GM21515 (cell line): ENCODE measurements at regions not wholly inside any gene's neighbourhood (a gene's known extent, or its start where the extent isn't known, plus 50 kb on each side); places are given as distances from the start of the nearest gene placed in this dataset.

Experiments
- ATAC-seq: cut with Tn5 transposase; IDR thresholded peaks from one replicate; pipeline ENCODE4 v1.9.1; 2021; ENCODE audit not compliant: unreplicated experiment

GRCh38 chr7:31398815-31399214, 58.3 kb upstream of the NEUROD6 start:
- no peak for ATAC-seq

- ATAC-seq, result no peak
These were observed 66.7 kb upstream of the NEUROD6 start for GRCh38 chr7:31407178-31407676.

GRCh38 chr7:31408140-31408729, 67.7 kb upstream of the NEUROD6 start:
- ATAC-seq, result no peak

- no peak for ATAC-seq
These were observed 69.7 kb upstream of the NEUROD6 start for GRCh38 chr7:31410265-31410664.

- ATAC-seq, result no peak
These were observed 70.9 kb upstream of the NEUROD6 start for GRCh38 chr7:31411416-31411815.

GRCh38 chr7:31413766-31414165, 73.2 kb upstream of the NEUROD6 start:
- no peak for ATAC-seq

GRCh38 chr7:31416381-31416870, 75.9 kb upstream of the NEUROD6 start:
- no peak for ATAC-seq

- ATAC-seq, result no peak
These were observed 78.4 kb upstream of the NEUROD6 start for GRCh38 chr7:31418928-31419327.

- no peak for ATAC-seq
These were observed 79.1 kb upstream of the NEUROD6 start for GRCh38 chr7:31419505-31420055.

- ATAC-seq, result no peak
These were observed 80.4 kb upstream of the NEUROD6 start for GRCh38 chr7:31420948-31421347.

GRCh38 chr7:31421607-31422006, 81.1 kb upstream of the NEUROD6 start:
- no peak for ATAC-seq

GRCh38 chr7:31423994-31424393, 83.5 kb upstream of the NEUROD6 start:
- ATAC-seq, result no peak

- no peak for ATAC-seq
These were observed 81.7 kb upstream of the ITPRID1 start for GRCh38 chr7:31432176-31432575.

GRCh38 chr7:31432836-31433340, 81.0 kb upstream of the ITPRID1 start:
- ATAC-seq, result no peak

- ATAC-seq, result no peak
These were observed 76.5 kb upstream of the ITPRID1 start for GRCh38 chr7:31437250-31437865.

GRCh38 chr7:31439165-31439564, 74.7 kb upstream of the ITPRID1 start:
- no peak for ATAC-seq

- ATAC-seq, result no peak
These were observed 73.4 kb upstream of the ITPRID1 start for GRCh38 chr7:31440511-31440910.

- ATAC-seq, result no peak
These were observed 71.3 kb upstream of the ITPRID1 start for GRCh38 chr7:31442626-31443025.

- ATAC-seq, result peak; percentile 84
These were observed 70.4 kb upstream of the ITPRID1 start for GRCh38 chr7:31443457-31443856.

- ATAC-seq, result no peak
These were observed 69.7 kb upstream of the ITPRID1 start for GRCh38 chr7:31444196-31444595.

- ATAC-seq, result no peak
These were observed 68.1 kb upstream of the ITPRID1 start for GRCh38 chr7:31445686-31446355.

GRCh38 chr7:31448649-31449048, 65.2 kb upstream of the ITPRID1 start:
- ATAC-seq, result no peak
